PFSK-1 (cell line): ENCODE measurements at regions not wholly inside any gene's neighbourhood (a gene's known extent, or its start where the extent isn't known, plus 50 kb on each side); places are given as distances from the start of the nearest gene placed in this dataset.

ENCODE experiments used
- POLR2AphosphoS5 ChIP-seq: IDR thresholded peaks from 2 replicates; pipeline ENCODE4 v1.6.1; 2012; ENCODE audit warnings: low read depth, mild to moderate bottlenecking, control low read depth, low read length, moderate library complexity
- REST ChIP-seq, 2 experiments: IDR thresholded peaks; 2 replicates each; pipeline versions ENCODE4 v1.6.1 to v1.8.0; 2011 to 2012; ENCODE audit warnings: low read depth in 2 of 2, low read length in 2 of 2, control low read depth in 1 of 2, inconsistent platforms in 1 of 2, mild to moderate bottlenecking in 1 of 2, moderate library complexity in 1 of 2; ENCODE audit not compliant: insufficient read depth in 1 of 2
- SIN3A ChIP-seq: IDR thresholded peaks from 2 replicates; pipeline ENCODE4 v1.6.1; 2012; ENCODE audit warnings: mild to moderate bottlenecking, low read length, moderate library complexity, borderline replicate concordance; ENCODE audit not compliant: insufficient read depth
- TAF1 ChIP-seq: IDR thresholded peaks from 2 replicates; pipeline ENCODE4 v1.6.1; 2012; ENCODE audit warnings: low read length, control low read depth, borderline replicate concordance; ENCODE audit not compliant: insufficient read depth

- TF ChIP-seq TAF1 (no peak), SIN3A (no peak), REST (IDR thresholded peaks at IDR 0.05; ENCODE audit: insufficient read depth in 1 of 2, low read depth in 2 of 2, low read length in 2 of 2) (no peak), POLR2AphosphoS5 (no peak)
These were observed 132.4 kb upstream of the RAB6C start for GRCh38 chr2:129847043-129847442.
